SK-N-SH (cell line): ENCODE measurements at regions not wholly inside any gene's neighbourhood (a gene's known extent, or its start where the extent isn't known, plus 50 kb on each side); places are given as distances from the start of the nearest gene placed in this dataset.

Experiments used
- CTCF ChIA-PET: fragments of 300-600, 350-600 bp; formaldehyde crosslinking; extraction: SDS; loops from one replicate; lab custom pipeline; 2021; lab: Yijun Ruan, JAX
- POLR2A ChIA-PET: fragments of 350-600 bp; sonication (Branson Sonifier 250); formaldehyde crosslinking; extraction: SDS; loops from one replicate; lab custom pipeline; 2020; ENCODE audit warnings: antibody characterized with exemption, inconsistent platforms; lab: Yijun Ruan, JAX
- DNase-seq: peaks from one replicate; pipeline ENCODE4 v3.0.0; 2012
- H2AFZ ChIP-seq: fragments of 200-600 bp; sonication (generic); 2 replicates; pipeline ENCODE4 v1.8.1; 2016; ENCODE audit warnings: antibody characterized with exemption, mild to moderate bottlenecking, low read depth
- H3F3A ChIP-seq: fragments of 200-600 bp; sonication (generic); replicated peaks from 2 replicates; pipeline ENCODE3; 2016; ENCODE audit warnings: antibody characterized with exemption, mild to moderate bottlenecking; ENCODE audit not compliant: insufficient read depth
- H3K27ac ChIP-seq, 2 experiments: fragments of 200-500 bp in 1 of 2; fragments of 200-600 bp in 1 of 2; sonication (Bioruptor generic) in 1 of 2; sonication (generic), shearing (Covaris generic) in 1 of 2; 2 replicates each; pipeline versions ENCODE4 v1.5.1 to v1.6.1; 2014 to 2016; ENCODE audit warnings: low read depth in 2 of 2, inconsistent platforms in 1 of 2, low read length in 1 of 2, mild to moderate bottlenecking in 1 of 2, mixed read lengths in 1 of 2
- H3K27me3 ChIP-seq: fragments of 200-600 bp; sonication (generic), shearing (Covaris generic); 2 replicates; pipeline ENCODE4 v1.6.1; 2016; ENCODE audit warnings: mixed run types; ENCODE audit not compliant: insufficient read depth
- H3K36me3 ChIP-seq, 2 experiments: fragments of 200-500 bp in 1 of 2; fragments of 200-600 bp in 1 of 2; sonication (Bioruptor generic) in 1 of 2; sonication (generic) in 1 of 2; replicated peaks in 1 of 2; 2 replicates each; pipeline versions ENCODE3 to v1.5.1; 2014 to 2016; ENCODE audit warnings: low read length in 1 of 2, mild to moderate bottlenecking in 1 of 2; ENCODE audit not compliant: insufficient read depth in 2 of 2, control insufficient read depth in 1 of 2
- H3K4me1 ChIP-seq, 2 experiments: fragments of 200-500 bp in 1 of 2; fragments of 200-600 bp in 1 of 2; sonication (Bioruptor generic) in 1 of 2; sonication (generic), shearing (Covaris generic) in 1 of 2; 2 replicates each; pipeline versions ENCODE4 v1.5.1 to v1.6.1; 2014 to 2016; ENCODE audit warnings: low read depth in 1 of 2, low read length in 1 of 2, mixed run types in 1 of 2; ENCODE audit not compliant: insufficient read depth in 2 of 2, control insufficient read depth in 1 of 2
- H3K4me2 ChIP-seq: fragments of 200-600 bp; sonication (generic), shearing (Covaris generic); 2 replicates; pipeline ENCODE4 v1.6.1; 2017; ENCODE audit warnings: mixed run types
- H3K4me3 ChIP-seq, 2 experiments: fragments of 200-500 bp in 1 of 2; fragments of 200-600 bp in 1 of 2; sonication (Bioruptor generic) in 1 of 2; sonication (generic), shearing (Covaris generic) in 1 of 2; 2 replicates each; pipeline versions ENCODE4 v1.5.1 to v1.8.1; 2014 to 2016; ENCODE audit warnings: low read depth in 2 of 2, inconsistent platforms in 1 of 2, low read length in 1 of 2, mild to moderate bottlenecking in 1 of 2, mixed read lengths in 1 of 2, moderate library complexity in 1 of 2
- H3K79me2 ChIP-seq: fragments of 200-600 bp; sonication (generic); 2 replicates; pipeline ENCODE4 v1.8.1; 2017; ENCODE audit warnings: mild to moderate bottlenecking; ENCODE audit not compliant: insufficient read depth
- H3K9ac ChIP-seq: fragments of 200-600 bp; sonication (generic); 2 replicates; pipeline ENCODE4 v1.6.1; 2017; ENCODE audit warnings: mixed run types
- H3K9me2 ChIP-seq: fragments of 200-600 bp; sonication (generic); 2 replicates; pipeline ENCODE4 v1.6.1; 2017; ENCODE audit warnings: mixed run types
- H3K9me3 ChIP-seq: fragments of 200-600 bp; sonication (generic); 2 replicates; pipeline ENCODE4 v1.6.1; 2017; ENCODE audit warnings: mixed run types, mild to moderate bottlenecking, moderate library complexity
- H4K20me1 ChIP-seq: fragments of 200-600 bp; sonication (generic); 2 replicates; pipeline ENCODE4 v1.6.1; 2017; ENCODE audit warnings: mild to moderate bottlenecking, mixed run types; ENCODE audit not compliant: insufficient read depth
- CHD2 ChIP-seq: fragments of 150-350 bp; IDR thresholded peaks from 2 replicates; pipeline ENCODE4 v1.6.1; 2018; ENCODE audit warnings: low read length; ENCODE audit not compliant: partially characterized antibody
- ELF1 ChIP-seq: IDR thresholded peaks from 2 replicates; pipeline ENCODE4 v1.4.0; 2012
- EP300 ChIP-seq, 2 experiments: IDR thresholded peaks; 2 replicates each; pipeline versions ENCODE4 v1.4.0 to v1.6.1; 2012; ENCODE audit warnings: borderline replicate concordance in 1 of 2, low read depth in 1 of 2, low read length in 1 of 2
- EZH2phosphoT487 ChIP-seq: fragments of 200-600 bp; sonication (generic); IDR thresholded peaks from 2 replicates; pipeline ENCODE4 v1.6.1; 2017; ENCODE audit warnings: low read depth, mixed run types, mild to moderate bottlenecking, antibody characterized with exemption, moderate library complexity, borderline replicate concordance
- FOXJ3 ChIP-seq: sonication (generic); formaldehyde crosslinking; IDR thresholded peaks from 2 replicates; pipeline ENCODE4 v1.5.1; 2020; ENCODE audit warnings: mild to moderate bottlenecking, missing genetic modification reagents
- FOXM1 ChIP-seq: IDR thresholded peaks from 2 replicates; pipeline ENCODE4 v1.4.0; 2012; ENCODE audit warnings: low read depth, mild to moderate bottlenecking
- GABPA ChIP-seq: IDR thresholded peaks from 2 replicates; pipeline ENCODE4 v1.4.0; 2012; ENCODE audit warnings: low read depth, mild to moderate bottlenecking
- GATA2 ChIP-seq: sonication (generic); formaldehyde crosslinking; IDR thresholded peaks from 2 replicates; pipeline ENCODE4 v1.5.0; 2020; ENCODE audit warnings: mild to moderate bottlenecking, missing genetic modification reagents
- JUND ChIP-seq: IDR thresholded peaks from 2 replicates; pipeline ENCODE4 v1.4.0; 2012
- MEF2A ChIP-seq: IDR thresholded peaks from 2 replicates; pipeline ENCODE4 v1.4.0; 2012; ENCODE audit warnings: low read depth, borderline replicate concordance
- MXI1 ChIP-seq: IDR thresholded peaks from 2 replicates; pipeline ENCODE4 v1.6.1; 2012; ENCODE audit warnings: mild to moderate bottlenecking, low read depth, low read length, improper control_type of control experiment
- NFIC ChIP-seq: IDR thresholded peaks from 2 replicates; pipeline ENCODE4 v1.4.0; 2012; ENCODE audit warnings: borderline replicate concordance
- PBX3 ChIP-seq: IDR thresholded peaks from 2 replicates; pipeline ENCODE4; 2012
- POLR2AphosphoS5 ChIP-seq: IDR thresholded peaks from 2 replicates; pipeline ENCODE4 v1.6.1; 2012; ENCODE audit warnings: low read depth, low read length
- RFX5 ChIP-seq: IDR thresholded peaks from 2 replicates; pipeline ENCODE4 v1.6.1; 2012; ENCODE audit warnings: mild to moderate bottlenecking, improper control_type of control experiment, low read length
- RXRA ChIP-seq: IDR thresholded peaks from 2 replicates; pipeline ENCODE4 v1.4.0; 2012; ENCODE audit warnings: low read depth, mild to moderate bottlenecking, borderline replicate concordance
- TCF12 ChIP-seq: IDR thresholded peaks from 2 replicates; pipeline ENCODE4 v1.4.0; 2012
- TEAD4 ChIP-seq: IDR thresholded peaks from 2 replicates; pipeline ENCODE4 v1.4.0; 2012; ENCODE audit warnings: mild to moderate bottlenecking, borderline replicate concordance; ENCODE audit not compliant: insufficient read depth
- USF2 ChIP-seq: fragments of 150-350 bp; IDR thresholded peaks from 2 replicates; pipeline ENCODE4 v1.6.1; 2017; ENCODE audit warnings: antibody characterized with exemption, low read length, low read depth, borderline replicate concordance
- YY1 ChIP-seq: IDR thresholded peaks from 2 replicates; pipeline ENCODE4 v1.4.0; 2012; ENCODE audit warnings: low read depth, mild to moderate bottlenecking
- WGBS: methylation state at CpG from one replicate; pipeline ENCODE4 v1.1.6; 2017; ENCODE audit warnings: low lambda C conversion rate; 5-methylcytosine and 5-hydroxymethylcytosine counted together
- TF ChIP-seq, protein P1 (sequence below): fragments of 150-350 bp; IDR thresholded peaks from 2 replicates; pipeline ENCODE4 v1.6.1; 2016; ENCODE audit warnings: mild to moderate bottlenecking, low read depth, low read length
- TF ChIP-seq, protein P2 (sequence below): fragments of 200-600 bp; sonication (generic); IDR thresholded peaks from 2 replicates; pipeline ENCODE4 v1.6.1; 2017; ENCODE audit warnings: antibody characterized with exemption, mild to moderate bottlenecking, moderate library complexity
- TF ChIP-seq, protein P3 (sequence below): IDR thresholded peaks from 2 replicates; pipeline ENCODE4 v1.4.0; 2012; ENCODE audit warnings: low read depth, borderline replicate concordance

GRCh38 chr7:67923286-67923685 is 926.7 kb downstream of the TYW1 start:
- ChIA-PET POLR2A (no interaction called here), CTCF (no interaction called here)
- no peaks in the 10 kb centered on the region for H3K9me2 ChIP-seq
- peaks cover 5% of the 10 kb centered on the region; the same call in 1 of the 2 replicates for H3K9me3 ChIP-seq
- H3F3A ChIP-seq, result no peaks in the 10 kb centered on the region
- TF ChIP-seq PBX3 (no peak), POLR2AphosphoS5 (no peak), GABPA (no peak), TCF12 (no peak), RFX5 (no peak), EP300 (IDR thresholded peaks at IDR 0.05; ENCODE audit: borderline replicate concordance in 1 of 2, low read depth in 1 of 2, low read length in 1 of 2) (no peak), FOXJ3 (no peak)
- TF ChIP-seq, protein P1, sequence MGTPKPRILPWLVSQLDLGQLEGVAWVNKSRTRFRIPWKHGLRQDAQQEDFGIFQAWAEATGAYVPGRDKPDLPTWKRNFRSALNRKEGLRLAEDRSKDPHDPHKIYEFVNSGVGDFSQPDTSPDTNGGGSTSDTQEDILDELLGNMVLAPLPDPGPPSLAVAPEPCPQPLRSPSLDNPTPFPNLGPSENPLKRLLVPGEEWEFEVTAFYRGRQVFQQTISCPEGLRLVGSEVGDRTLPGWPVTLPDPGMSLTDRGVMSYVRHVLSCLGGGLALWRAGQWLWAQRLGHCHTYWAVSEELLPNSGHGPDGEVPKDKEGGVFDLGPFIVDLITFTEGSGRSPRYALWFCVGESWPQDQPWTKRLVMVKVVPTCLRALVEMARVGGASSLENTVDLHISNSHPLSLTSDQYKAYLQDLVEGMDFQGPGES, result no peak
- TF ChIP-seq, protein P2, sequence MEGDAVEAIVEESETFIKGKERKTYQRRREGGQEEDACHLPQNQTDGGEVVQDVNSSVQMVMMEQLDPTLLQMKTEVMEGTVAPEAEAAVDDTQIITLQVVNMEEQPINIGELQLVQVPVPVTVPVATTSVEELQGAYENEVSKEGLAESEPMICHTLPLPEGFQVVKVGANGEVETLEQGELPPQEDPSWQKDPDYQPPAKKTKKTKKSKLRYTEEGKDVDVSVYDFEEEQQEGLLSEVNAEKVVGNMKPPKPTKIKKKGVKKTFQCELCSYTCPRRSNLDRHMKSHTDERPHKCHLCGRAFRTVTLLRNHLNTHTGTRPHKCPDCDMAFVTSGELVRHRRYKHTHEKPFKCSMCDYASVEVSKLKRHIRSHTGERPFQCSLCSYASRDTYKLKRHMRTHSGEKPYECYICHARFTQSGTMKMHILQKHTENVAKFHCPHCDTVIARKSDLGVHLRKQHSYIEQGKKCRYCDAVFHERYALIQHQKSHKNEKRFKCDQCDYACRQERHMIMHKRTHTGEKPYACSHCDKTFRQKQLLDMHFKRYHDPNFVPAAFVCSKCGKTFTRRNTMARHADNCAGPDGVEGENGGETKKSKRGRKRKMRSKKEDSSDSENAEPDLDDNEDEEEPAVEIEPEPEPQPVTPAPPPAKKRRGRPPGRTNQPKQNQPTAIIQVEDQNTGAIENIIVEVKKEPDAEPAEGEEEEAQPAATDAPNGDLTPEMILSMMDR, result no peak
- no peaks in the 10 kb centered on the region for H3K36me3 ChIP-seq
- 53% methylated on average over 3 of the region's 3 CpGs for WGBS
- H3K9ac ChIP-seq, result no peak overlapping the region
- DNase-seq, result no peak
- no peaks in the 10 kb centered on the region for H3K27me3 ChIP-seq
- no peaks in the 10 kb centered on the region for H3K4me1 ChIP-seq
- H4K20me1 ChIP-seq, result no peaks in the 10 kb centered on the region
- H3K4me3 ChIP-seq, result no peak overlapping the region
- no peak overlapping the region for H3K4me2 ChIP-seq
- no peaks in the 10 kb centered on the region for H3K79me2 ChIP-seq
- no peak overlapping the region for H2AFZ ChIP-seq
- H3K27ac ChIP-seq, result no peak overlapping the region

DNA sequence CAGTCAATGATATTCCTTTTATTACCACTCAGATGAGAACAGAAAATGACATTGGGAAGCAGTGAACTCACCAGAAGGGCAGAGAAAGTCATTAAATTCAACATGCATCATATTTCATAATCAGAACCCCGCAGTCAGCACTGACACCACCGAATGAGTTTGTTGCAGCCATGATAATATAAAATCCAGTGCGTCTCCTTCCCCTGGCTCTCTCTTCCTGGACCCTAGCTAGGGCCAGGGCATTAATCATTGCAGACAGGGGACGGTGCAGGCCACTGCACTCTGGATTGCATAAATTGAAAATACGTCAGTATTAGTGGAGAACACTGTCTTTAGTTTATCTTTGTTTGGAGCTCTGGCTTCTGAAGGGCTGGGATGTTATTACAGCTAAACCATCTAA is 931.5 kb downstream of the TYW1 start:
- Histone ChIP-seq H2AFZ (no peak overlapping the region), H3K9me2 (no peaks in the 10 kb centered on the region), H4K20me1 (no peaks in the 10 kb centered on the region), H3K9ac (no peak overlapping the region), H3K4me1 (no peaks in the 10 kb centered on the region), H3F3A (no peaks in the 10 kb centered on the region), H3K4me2 (no peak overlapping the region), H3K9me3 (peaks cover 8% of the 10 kb centered on the region; the same call in 1 of the 2 replicates), H3K79me2 (no peaks in the 10 kb centered on the region), H3K27me3 (no peaks in the 10 kb centered on the region), H3K36me3 (no peaks in the 10 kb centered on the region), H3K27ac (no peak overlapping the region), H3K4me3 (no peak overlapping the region)
- no peak for TF ChIP-seq GATA2 (CRISPR knock-in tag)
- TF ChIP-seq RXRA, result no peak
- no peak for TF ChIP-seq JUND
- TF ChIP-seq EZH2phosphoT487, result no peak
- TF ChIP-seq NFIC, result no peak
- TF ChIP-seq EP300 (IDR thresholded peaks at IDR 0.05; ENCODE audit: borderline replicate concordance in 1 of 2, low read depth in 1 of 2, low read length in 1 of 2), result no peak
- no peak for TF ChIP-seq POLR2AphosphoS5
- no peak for TF ChIP-seq ELF1
- TF ChIP-seq TCF12, result no peak
- no peak for TF ChIP-seq YY1
- no peak for TF ChIP-seq CHD2
- TF ChIP-seq USF2, result no peak
- TF ChIP-seq FOXM1, result no peak
- TF ChIP-seq RFX5, result no peak
- no peak for TF ChIP-seq TEAD4
- no peak for TF ChIP-seq MEF2A
- TF ChIP-seq MXI1, result no peak
- TF ChIP-seq, protein P3, sequence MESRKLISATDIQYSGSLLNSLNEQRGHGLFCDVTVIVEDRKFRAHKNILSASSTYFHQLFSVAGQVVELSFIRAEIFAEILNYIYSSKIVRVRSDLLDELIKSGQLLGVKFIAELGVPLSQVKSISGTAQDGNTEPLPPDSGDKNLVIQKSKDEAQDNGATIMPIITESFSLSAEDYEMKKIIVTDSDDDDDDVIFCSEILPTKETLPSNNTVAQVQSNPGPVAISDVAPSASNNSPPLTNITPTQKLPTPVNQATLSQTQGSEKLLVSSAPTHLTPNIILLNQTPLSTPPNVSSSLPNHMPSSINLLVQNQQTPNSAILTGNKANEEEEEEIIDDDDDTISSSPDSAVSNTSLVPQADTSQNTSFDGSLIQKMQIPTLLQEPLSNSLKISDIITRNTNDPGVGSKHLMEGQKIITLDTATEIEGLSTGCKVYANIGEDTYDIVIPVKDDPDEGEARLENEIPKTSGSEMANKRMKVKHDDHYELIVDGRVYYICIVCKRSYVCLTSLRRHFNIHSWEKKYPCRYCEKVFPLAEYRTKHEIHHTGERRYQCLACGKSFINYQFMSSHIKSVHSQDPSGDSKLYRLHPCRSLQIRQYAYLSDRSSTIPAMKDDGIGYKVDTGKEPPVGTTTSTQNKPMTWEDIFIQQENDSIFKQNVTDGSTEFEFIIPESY, result no peak
- POLR2A ChIA-PET, result no interaction called here
- CTCF ChIA-PET, result interaction anchor here (0.8 to 1.6 kb wide), 2 partner anchors 9 to 36 kb away, joined by 3 to 4 read pairs; no protein-coding TSS in a partner anchor
- no peak for DNase-seq
- 22% methylated on average over 5 of the region's 5 CpGs for WGBS
